Esophagus squamous epithelium (tissue), 5 donors: ENCODE measurements at regions not wholly inside any gene's neighbourhood (a gene's known extent, or its start where the extent isn't known, plus 50 kb on each side); places are given as distances from the start of the nearest gene placed in this dataset.
A peak's percentile ranks its signal among the peaks of the same experiment; 100 is the strongest.
"Not testable (repeated sequence)": the region's sequence is repeated elsewhere in the genome, so short reads cannot be mapped to it uniquely, and the experiment has no call there.

ENCODE experiments used
- DNase-seq: peaks from one replicate; lab custom pipeline; 2025; lab: John Stamatoyannopoulos, UW
- H3K27ac ChIP-seq, 4 donors: fragments of 200-600 bp; sonication (generic); one replicate each; pipeline ENCODE4 v1.5.1; 2016 to 2019; ENCODE audit warnings: mild to moderate bottlenecking in 1 of 4
- H3K27me3 ChIP-seq, 4 donors: fragments of 200-600 bp; sonication (generic); 1 replicate in 3 of 4; 2 replicates in 1 of 4; pipeline versions ENCODE4 v1.5.1 to v1.6.0; 2017 to 2021; ENCODE audit warnings: antibody characterized with exemption in 1 of 4
- H3K36me3 ChIP-seq, 3 donors: fragments of 200-600 bp; sonication (generic); one replicate each; pipeline ENCODE4 v1.5.1; 2016 to 2019
- H3K4me1 ChIP-seq, 3 donors: fragments of 200-600 bp; sonication (generic); one replicate each; pipeline ENCODE4 v1.5.1; 2017 to 2019
- H3K4me3 ChIP-seq, 4 donors: fragments of 200-600 bp; sonication (generic); 1 replicate in 3 of 4; 2 replicates in 1 of 4; pipeline ENCODE4 v1.5.1; 2016 to 2019; ENCODE audit warnings: mild to moderate bottlenecking in 2 of 4, moderate library complexity in 1 of 4
- H3K9me3 ChIP-seq, 3 donors: fragments of 200-600 bp; sonication (generic); one replicate each; pipeline ENCODE4 v1.5.1; 2016 to 2019
- POLR2A ChIP-seq, 4 donors: fragments of 450-650 bp; IDR thresholded peaks; one replicate each; pipeline ENCODE4 v1.6.1; 2017; ENCODE audit warnings: antibody characterized with exemption in 4 of 4, mild to moderate bottlenecking in 4 of 4, moderate library complexity in 3 of 4
- whole genome bisulfite sequencing, 2 donors: methylation state at CpG; one replicate each; pipeline ENCODE4 v1.1.5; 2018; 5-methylcytosine and 5-hydroxymethylcytosine counted together
- intact Hi-C: fragments of 100-400 bp; cut with DNase I; formaldehyde crosslinking; loops from one replicate; pipeline ENCODE4 v1.15.0; 2022
- TF ChIP-seq, protein P1 (sequence below), 6 experiments: fragments of 450-650 bp in 4 of 6; fragments of 200-600 bp in 2 of 6; sonication (generic) in 2 of 6; IDR thresholded peaks; one replicate each; pipeline ENCODE4 v1.5.1; 2016 to 2019; ENCODE audit warnings: antibody characterized with exemption in 6 of 6, mild to moderate bottlenecking in 4 of 6, moderate library complexity in 4 of 6
- donor health status: DM: yes; HTN: yes; CAD: no.

DNA sequence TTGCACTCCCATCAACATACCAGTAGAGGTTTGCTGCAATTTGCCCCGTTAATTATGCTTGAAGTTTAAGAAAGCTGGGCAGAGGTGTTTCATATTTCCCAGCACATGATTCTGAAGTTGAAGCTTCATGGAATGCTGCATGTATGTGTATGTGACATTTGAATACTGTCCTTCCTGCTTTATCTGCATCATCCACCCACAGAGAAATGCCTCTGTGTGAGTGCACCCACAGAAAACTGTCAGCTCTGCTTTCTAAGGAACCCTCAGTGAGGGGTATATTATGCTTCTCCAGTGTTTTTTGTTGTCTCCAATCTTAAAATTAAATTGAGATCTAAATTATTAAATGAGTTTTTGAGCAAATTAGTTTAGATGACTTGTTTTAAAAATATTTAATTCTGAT is 358.1 kb upstream of the PIK3R1 start:
- 89 to 92% methylated on average over 1 of the region's 1 CpG for WGBS, 2 donors
- no peak overlapping the region for H3K27ac ChIP-seq
- intact Hi-C loops, result no loop called here
- DNase-seq, result no peak
- H3K4me1 ChIP-seq, result no peaks in the 10 kb centered on the region
- H3K4me3 ChIP-seq, result no peak overlapping the region
- no peak for TF ChIP-seq POLR2A (IDR thresholded peaks at IDR 0.05)
- TF ChIP-seq, protein P1, sequence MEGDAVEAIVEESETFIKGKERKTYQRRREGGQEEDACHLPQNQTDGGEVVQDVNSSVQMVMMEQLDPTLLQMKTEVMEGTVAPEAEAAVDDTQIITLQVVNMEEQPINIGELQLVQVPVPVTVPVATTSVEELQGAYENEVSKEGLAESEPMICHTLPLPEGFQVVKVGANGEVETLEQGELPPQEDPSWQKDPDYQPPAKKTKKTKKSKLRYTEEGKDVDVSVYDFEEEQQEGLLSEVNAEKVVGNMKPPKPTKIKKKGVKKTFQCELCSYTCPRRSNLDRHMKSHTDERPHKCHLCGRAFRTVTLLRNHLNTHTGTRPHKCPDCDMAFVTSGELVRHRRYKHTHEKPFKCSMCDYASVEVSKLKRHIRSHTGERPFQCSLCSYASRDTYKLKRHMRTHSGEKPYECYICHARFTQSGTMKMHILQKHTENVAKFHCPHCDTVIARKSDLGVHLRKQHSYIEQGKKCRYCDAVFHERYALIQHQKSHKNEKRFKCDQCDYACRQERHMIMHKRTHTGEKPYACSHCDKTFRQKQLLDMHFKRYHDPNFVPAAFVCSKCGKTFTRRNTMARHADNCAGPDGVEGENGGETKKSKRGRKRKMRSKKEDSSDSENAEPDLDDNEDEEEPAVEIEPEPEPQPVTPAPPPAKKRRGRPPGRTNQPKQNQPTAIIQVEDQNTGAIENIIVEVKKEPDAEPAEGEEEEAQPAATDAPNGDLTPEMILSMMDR (IDR thresholded peaks at IDR 0.05), result no peak
- no peaks in the 10 kb centered on the region for H3K9me3 ChIP-seq
- H3K27me3 ChIP-seq, result no peaks in the 10 kb centered on the region
- no peaks in the 10 kb centered on the region for H3K36me3 ChIP-seq

DNA sequence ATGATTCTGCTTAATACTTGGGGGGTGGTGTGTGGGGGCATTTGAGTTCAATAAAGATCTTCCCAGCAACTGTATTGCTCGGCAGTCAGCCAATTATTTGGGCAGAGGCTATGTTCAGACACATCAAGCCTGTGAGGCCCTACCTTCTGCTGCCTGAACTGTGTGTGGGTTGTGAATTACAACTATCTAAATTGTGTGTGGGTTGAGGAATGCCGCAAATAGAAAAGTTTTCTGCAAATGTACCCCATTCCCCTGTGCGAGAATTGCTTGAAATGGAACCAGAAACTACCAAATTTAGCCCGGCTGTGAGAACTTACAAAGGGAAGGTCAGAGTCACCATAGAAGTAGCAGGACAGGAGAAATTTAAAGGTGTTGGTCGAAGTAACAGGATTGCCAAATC is 360.0 kb upstream of the PIK3R1 start:
- WGBS, 2 donors, result 48 to 64% methylated on average over 5 of the region's 5 CpGs
- no peaks in the 10 kb centered on the region for H3K36me3 ChIP-seq
- H3K27ac ChIP-seq, result no peak overlapping the region
- TF ChIP-seq, protein P1 (IDR thresholded peaks at IDR 0.05), result no peak
- no peak for TF ChIP-seq POLR2A (IDR thresholded peaks at IDR 0.05)
- intact Hi-C loops, result no loop called here
- H3K9me3 ChIP-seq, result no peaks in the 10 kb centered on the region
- no peak overlapping the region for H3K4me3 ChIP-seq
- no peaks in the 10 kb centered on the region for H3K4me1 ChIP-seq
- no peak for DNase-seq
- H3K27me3 ChIP-seq, result no peaks in the 10 kb centered on the region

DNA sequence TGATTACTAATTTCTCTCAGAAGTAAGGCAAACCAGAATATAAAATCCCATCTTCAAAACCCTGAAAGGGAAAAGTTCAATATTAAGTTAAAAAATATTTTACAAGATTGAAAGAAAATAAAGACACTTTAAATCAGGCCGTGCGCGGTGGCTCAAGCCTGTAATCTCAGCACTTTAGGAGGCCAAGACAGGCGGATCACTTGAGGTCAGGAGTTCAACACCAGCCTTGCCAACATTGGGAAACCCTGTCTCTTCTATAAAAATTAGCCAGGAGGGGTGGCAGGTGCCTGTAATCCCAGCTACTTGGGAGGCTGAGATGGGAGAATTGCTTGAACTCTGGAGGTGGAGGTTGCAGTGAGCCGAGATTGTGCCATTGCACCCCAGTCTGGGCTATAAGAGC is 364.6 kb upstream of the PIK3R1 start:
- H3K27ac ChIP-seq, DNase-seq, H3K4me3 ChIP-seq, H3K4me1 ChIP-seq, H3K36me3 ChIP-seq, H3K9me3 ChIP-seq, H3K27me3 ChIP-seq, intact Hi-C loops: not testable (repeated sequence)
- 71 to 84% methylated on average over 2 to 5 of the region's 5 CpGs for WGBS, 2 donors

DNA sequence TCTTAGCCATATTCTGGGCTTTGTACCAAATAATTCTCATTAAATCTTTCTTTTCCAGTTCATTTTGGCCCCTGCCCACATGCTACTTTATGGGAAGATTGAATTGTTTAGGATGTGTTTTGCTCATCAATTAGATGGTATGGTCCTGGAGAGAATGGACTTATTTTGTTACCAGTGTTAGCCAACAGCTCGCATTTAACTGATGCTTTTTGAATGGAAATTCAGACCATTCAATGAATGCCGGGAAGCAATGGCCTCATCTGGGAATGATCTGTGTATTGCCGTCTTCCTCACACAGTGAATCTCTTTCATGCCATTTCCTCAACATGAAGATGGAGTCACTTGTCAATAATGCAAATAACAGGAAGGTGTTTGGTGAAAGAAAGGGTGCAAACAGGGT is 370.6 kb upstream of the PIK3R1 start:
- H3K4me1 ChIP-seq, result no peaks in the 10 kb centered on the region
- H3K4me3 ChIP-seq, result no peak overlapping the region
- TF ChIP-seq, protein P1 (IDR thresholded peaks at IDR 0.05), result no peak
- TF ChIP-seq POLR2A (IDR thresholded peaks at IDR 0.05), result no peak
- H3K27ac ChIP-seq, result no peak overlapping the region
- intact Hi-C loops, result no loop called here
- DNase-seq, result no peak
- 83 to 94% methylated on average over 3 of the region's 3 CpGs for WGBS, 2 donors
- H3K36me3 ChIP-seq, result no peaks in the 10 kb centered on the region
- H3K9me3 ChIP-seq, result no peaks in the 10 kb centered on the region
- H3K27me3 ChIP-seq, result peaks cover 0 to 4% (median 0%) of the 10 kb centered on the region in 4 donors

DNA sequence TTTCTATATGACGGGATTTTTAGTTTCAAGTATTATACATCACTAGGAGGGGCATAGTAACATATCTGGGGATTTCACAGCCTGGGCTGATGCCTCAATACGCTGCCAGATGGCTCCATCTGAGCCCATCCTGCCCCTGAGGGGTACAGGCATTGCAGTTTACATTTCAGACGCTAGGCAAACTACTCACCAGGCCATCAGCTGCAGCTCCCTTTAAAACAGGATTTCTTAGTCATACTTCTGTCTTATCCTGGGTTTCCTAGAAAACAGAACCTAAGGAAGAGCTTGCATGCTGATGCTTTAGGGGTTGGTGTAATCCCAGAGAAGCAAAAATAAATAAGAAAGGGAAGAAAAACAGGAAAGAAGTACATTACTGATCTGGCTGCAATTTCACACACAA is 372.8 kb upstream of the PIK3R1 start:
- peaks cover 0 to 4% (median 0%) of the 10 kb centered on the region in 4 donors for H3K27me3 ChIP-seq
- no peak overlapping the region for H3K27ac ChIP-seq
- H3K4me3 ChIP-seq, result no peak overlapping the region
- intact Hi-C loops, result no loop called here
- no peaks in the 10 kb centered on the region for H3K36me3 ChIP-seq
- H3K4me1 ChIP-seq, result no peaks in the 10 kb centered on the region
- 33 to 49% methylated on average over 3 of the region's 3 CpGs for WGBS, 2 donors
- no peak for TF ChIP-seq POLR2A (IDR thresholded peaks at IDR 0.05)
- TF ChIP-seq, protein P1 (IDR thresholded peaks at IDR 0.05), result peak in 2 of 6 experiments; percentile 17 to 45
- no peak for DNase-seq
- no peaks in the 10 kb centered on the region for H3K9me3 ChIP-seq

DNA sequence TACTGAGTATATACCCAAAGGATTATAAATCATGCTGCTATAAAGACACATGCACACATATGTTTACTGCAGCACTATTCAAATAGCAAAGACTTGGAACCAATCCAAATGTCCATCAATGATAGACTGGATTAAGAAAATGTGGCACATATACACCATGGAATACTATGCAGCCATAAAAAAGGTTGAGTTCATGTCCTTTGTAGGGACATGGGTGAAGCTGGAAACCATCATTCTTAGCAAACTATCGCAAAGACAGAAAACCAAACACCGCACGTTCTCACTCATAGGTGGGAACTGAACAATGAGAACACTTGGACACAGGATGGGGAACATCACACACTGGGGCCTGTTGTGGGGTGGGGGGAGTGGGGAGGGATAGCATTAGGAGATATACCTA is 378.3 kb upstream of the PIK3R1 start:
- intact Hi-C loops, DNase-seq, H3K27ac ChIP-seq, H3K4me3 ChIP-seq, H3K9me3 ChIP-seq, H3K36me3 ChIP-seq, H3K27me3 ChIP-seq, H3K4me1 ChIP-seq: not testable (repeated sequence)
- WGBS, 2 donors, result 88 to 93% methylated on average over 3 of the region's 3 CpGs

DNA sequence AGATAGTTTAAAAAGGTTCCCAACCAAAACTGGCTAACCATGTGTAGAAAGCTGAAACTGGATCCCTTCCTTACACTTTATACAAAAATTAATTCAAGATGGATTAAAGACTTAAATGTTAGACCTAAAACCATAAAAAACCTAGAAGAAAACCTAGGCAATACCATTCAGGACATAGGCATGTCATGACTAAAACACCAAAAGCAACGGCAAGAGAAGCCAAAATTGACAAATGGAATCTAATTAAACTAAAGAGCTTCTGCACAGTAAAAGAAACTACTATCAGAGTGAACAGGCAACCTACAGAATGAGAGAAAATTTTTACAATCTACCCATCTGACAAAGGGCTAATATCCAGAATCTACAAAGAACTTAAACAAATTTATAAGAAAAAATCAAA is 379.1 kb upstream of the PIK3R1 start:
- 0 to 8% methylated on average over 1 of the region's 1 CpG for WGBS, 2 donors
- H3K36me3 ChIP-seq, H3K27me3 ChIP-seq, H3K9me3 ChIP-seq, H3K4me3 ChIP-seq, H3K4me1 ChIP-seq, DNase-seq, H3K27ac ChIP-seq, intact Hi-C loops: not testable (repeated sequence)
